ENCODE measurements at regions not wholly inside any gene's neighbourhood (a gene's known extent, or its start where the extent isn't known, plus 50 kb on each side); places are given as distances from the start of the nearest gene placed in this dataset.
A peak's percentile ranks its signal among the peaks of the same experiment; 100 is the strongest.

- Histone ChIP-seq H3K4me1 (ENCODE audit: control insufficient read depth, insufficient read depth, low read length) (no peaks in the 10 kb centered on the region), H3K27me3 (replicated peaks; ENCODE audit: control insufficient read depth, insufficient read depth, low read length) (no peaks in the 10 kb centered on the region), H3K4me3 (ENCODE audit: low read length) (no peak overlapping the region), H3K9ac (ENCODE audit: low read length) (no peak overlapping the region), H3K9me3 (ENCODE audit: control insufficient read depth, low read length) (peaks cover 5% of the 10 kb centered on the region), H3K36me3 (ENCODE audit: control insufficient read depth, insufficient read depth, low read length, severe bottlenecking) (no peaks in the 10 kb centered on the region)
- no peak for DNase-seq (ENCODE audit: low read depth)
These were observed 115.0 kb downstream of the ADAM29 start for GRCh38 chr4:175033162-175033561.

GRCh38 chr4:175034007-175034406 lies 115.8 kb downstream of the ADAM29 start:
- no peaks in the 10 kb centered on the region for H3K36me3 ChIP-seq (ENCODE audit: control insufficient read depth, insufficient read depth, low read length, severe bottlenecking)
- peaks cover 5% of the 10 kb centered on the region for H3K9me3 ChIP-seq (ENCODE audit: control insufficient read depth, low read length)

GRCh38 chr4:175034986-175035705 lies 117.0 kb downstream of the ADAM29 start:
- Histone ChIP-seq H3K27me3 (replicated peaks; ENCODE audit: control insufficient read depth, insufficient read depth, low read length) (no peaks in the 10 kb centered on the region), H3K4me1 (ENCODE audit: control insufficient read depth, insufficient read depth, low read length) (no peaks in the 10 kb centered on the region), H3K4me3 (ENCODE audit: low read length) (no peak overlapping the region), H3K36me3 (ENCODE audit: control insufficient read depth, insufficient read depth, low read length, severe bottlenecking) (no peaks in the 10 kb centered on the region), H3K9ac (ENCODE audit: low read length) (no peak overlapping the region), H3K9me3 (ENCODE audit: control insufficient read depth, low read length) (peaks cover 5% of the 10 kb centered on the region)
- DNase-seq (ENCODE audit: low read depth) = no peak

More at GRCh38 chr4:175034007-175034406, 115.8 kb downstream of the ADAM29 start:
- no peak for DNase-seq (ENCODE audit: low read depth)
- Histone ChIP-seq H3K9ac (ENCODE audit: low read length) (no peak overlapping the region), H3K4me1 (ENCODE audit: control insufficient read depth, insufficient read depth, low read length) (no peaks in the 10 kb centered on the region), H3K4me3 (ENCODE audit: low read length) (no peak overlapping the region), H3K27me3 (replicated peaks; ENCODE audit: control insufficient read depth, insufficient read depth, low read length) (no peaks in the 10 kb centered on the region)

GRCh38 chr4:175035905-175036304 lies 117.7 kb downstream of the ADAM29 start:
- no peak overlapping the region for H3K9ac ChIP-seq (ENCODE audit: low read length)
- no peaks in the 10 kb centered on the region for H3K27me3 ChIP-seq (replicated peaks; ENCODE audit: control insufficient read depth, insufficient read depth, low read length)
- no peaks in the 10 kb centered on the region for H3K36me3 ChIP-seq (ENCODE audit: control insufficient read depth, insufficient read depth, low read length, severe bottlenecking)
- no peak overlapping the region for H3K4me3 ChIP-seq (ENCODE audit: low read length)
- peaks cover 5% of the 10 kb centered on the region for H3K9me3 ChIP-seq (ENCODE audit: control insufficient read depth, low read length)
- no peaks in the 10 kb centered on the region for H3K4me1 ChIP-seq (ENCODE audit: control insufficient read depth, insufficient read depth, low read length)
- peak; percentile 48 for DNase-seq (ENCODE audit: low read depth)

- H3K9me3 ChIP-seq (ENCODE audit: control insufficient read depth, low read length) = peaks cover 3% of the 10 kb centered on the region
- H3K4me1 ChIP-seq (ENCODE audit: control insufficient read depth, insufficient read depth, low read length) = no peaks in the 10 kb centered on the region
- no peaks in the 10 kb centered on the region for H3K27me3 ChIP-seq (replicated peaks; ENCODE audit: control insufficient read depth, insufficient read depth, low read length)
These were observed 130.1 kb downstream of the ADAM29 start for GRCh38 chr4:175048111-175048784.

GRCh38 chr4:175048906-175049305 lies 130.7 kb downstream of the ADAM29 start:
- no peaks in the 10 kb centered on the region for H3K27me3 ChIP-seq (replicated peaks; ENCODE audit: control insufficient read depth, insufficient read depth, low read length)
- H3K4me3 ChIP-seq (ENCODE audit: low read length) = no peak overlapping the region
- peak; percentile 18 for DNase-seq (ENCODE audit: low read depth)
- H3K9me3 ChIP-seq (ENCODE audit: control insufficient read depth, low read length) = peaks cover 3% of the 10 kb centered on the region
- no peak overlapping the region for H3K9ac ChIP-seq (ENCODE audit: low read length)
- H3K4me1 ChIP-seq (ENCODE audit: control insufficient read depth, insufficient read depth, low read length) = no peaks in the 10 kb centered on the region
- H3K36me3 ChIP-seq (ENCODE audit: control insufficient read depth, insufficient read depth, low read length, severe bottlenecking) = no peaks in the 10 kb centered on the region

More at GRCh38 chr4:175048111-175048784, 130.1 kb downstream of the ADAM29 start:
- Histone ChIP-seq H3K36me3 (ENCODE audit: control insufficient read depth, insufficient read depth, low read length, severe bottlenecking) (no peaks in the 10 kb centered on the region), H3K9ac (ENCODE audit: low read length) (no peak overlapping the region), H3K4me3 (ENCODE audit: low read length) (no peak overlapping the region)
- DNase-seq (ENCODE audit: low read depth) = no peak

- H3K9ac ChIP-seq (ENCODE audit: low read length) = no peak overlapping the region
- DNase-seq (ENCODE audit: low read depth) = no peak
- peaks cover 6% of the 10 kb centered on the region for H3K9me3 ChIP-seq (ENCODE audit: control insufficient read depth, low read length)
- no peaks in the 10 kb centered on the region for H3K4me1 ChIP-seq (ENCODE audit: control insufficient read depth, insufficient read depth, low read length)
- no peaks in the 10 kb centered on the region for H3K27me3 ChIP-seq (replicated peaks; ENCODE audit: control insufficient read depth, insufficient read depth, low read length)
- no peaks in the 10 kb centered on the region for H3K36me3 ChIP-seq (ENCODE audit: control insufficient read depth, insufficient read depth, low read length, severe bottlenecking)
- no peak overlapping the region for H3K4me3 ChIP-seq (ENCODE audit: low read length)
These were observed 133.8 kb downstream of the ADAM29 start for GRCh38 chr4:175051974-175052373.

GRCh38 chr4:175054980-175055379 lies 136.8 kb downstream of the ADAM29 start:
- no peaks in the 10 kb centered on the region for H3K4me1 ChIP-seq (ENCODE audit: control insufficient read depth, insufficient read depth, low read length)
- H3K27me3 ChIP-seq (replicated peaks; ENCODE audit: control insufficient read depth, insufficient read depth, low read length) = no peaks in the 10 kb centered on the region
- no peaks in the 10 kb centered on the region for H3K36me3 ChIP-seq (ENCODE audit: control insufficient read depth, insufficient read depth, low read length, severe bottlenecking)
- peaks cover 6% of the 10 kb centered on the region for H3K9me3 ChIP-seq (ENCODE audit: control insufficient read depth, low read length)
- no peak overlapping the region for H3K4me3 ChIP-seq (ENCODE audit: low read length)
- H3K9ac ChIP-seq (ENCODE audit: low read length) = no peak overlapping the region
- DNase-seq (ENCODE audit: low read depth) = no peak

GRCh38 chr4:175062183-175062592 lies 144.0 kb downstream of the ADAM29 start:
- Histone ChIP-seq H3K36me3 (ENCODE audit: control insufficient read depth, insufficient read depth, low read length, severe bottlenecking) (no peaks in the 10 kb centered on the region), H3K4me3 (ENCODE audit: low read length) (no peak overlapping the region), H3K9me3 (ENCODE audit: control insufficient read depth, low read length) (no peaks in the 10 kb centered on the region), H3K4me1 (ENCODE audit: control insufficient read depth, insufficient read depth, low read length) (no peaks in the 10 kb centered on the region), H3K27me3 (replicated peaks; ENCODE audit: control insufficient read depth, insufficient read depth, low read length) (no peaks in the 10 kb centered on the region), H3K9ac (ENCODE audit: low read length) (no peak overlapping the region)
- no peak for DNase-seq (ENCODE audit: low read depth)

GRCh38 chr4:175065228-175065627 lies 147.1 kb downstream of the ADAM29 start:
- no peak overlapping the region for H3K9ac ChIP-seq (ENCODE audit: low read length)
- H3K4me3 ChIP-seq (ENCODE audit: low read length) = no peak overlapping the region
- no peaks in the 10 kb centered on the region for H3K4me1 ChIP-seq (ENCODE audit: control insufficient read depth, insufficient read depth, low read length)
- H3K9me3 ChIP-seq (ENCODE audit: control insufficient read depth, low read length) = no peaks in the 10 kb centered on the region
- H3K27me3 ChIP-seq (replicated peaks; ENCODE audit: control insufficient read depth, insufficient read depth, low read length) = no peaks in the 10 kb centered on the region
- no peaks in the 10 kb centered on the region for H3K36me3 ChIP-seq (ENCODE audit: control insufficient read depth, insufficient read depth, low read length, severe bottlenecking)
- peak; percentile 34 for DNase-seq (ENCODE audit: low read depth)

GRCh38 chr4:175066923-175067627 lies 148.9 kb downstream of the ADAM29 start:
- Histone ChIP-seq H3K9me3 (ENCODE audit: control insufficient read depth, low read length) (no peaks in the 10 kb centered on the region), H3K4me3 (ENCODE audit: low read length) (no peak overlapping the region), H3K27me3 (replicated peaks; ENCODE audit: control insufficient read depth, insufficient read depth, low read length) (no peaks in the 10 kb centered on the region), H3K4me1 (ENCODE audit: control insufficient read depth, insufficient read depth, low read length) (no peaks in the 10 kb centered on the region), H3K36me3 (ENCODE audit: control insufficient read depth, insufficient read depth, low read length, severe bottlenecking) (no peaks in the 10 kb centered on the region), H3K9ac (ENCODE audit: low read length) (no peak overlapping the region)
- DNase-seq (ENCODE audit: low read depth) = no peak
